MCF 10A (cell line): ENCODE measurements at regions not wholly inside any gene's neighbourhood (a gene's known extent, or its start where the extent isn't known, plus 50 kb on each side); places are given as distances from the start of the nearest gene placed in this dataset.

Source experiments
- BruUV-seq: library from RNA; stranded (reverse); fragments of 400-500 nt; replicated peaks from 2 replicates; lab custom pipeline; 2021; lab: Mats Ljungman, UMichigan
- CTCF ChIA-PET: fragments of 300-600 bp; sonication (Branson Sonifier 250); formaldehyde crosslinking; extraction: SDS; loops from one replicate; lab custom pipeline; 2021; ENCODE audit warnings: antibody characterized with exemption, inconsistent platforms; lab: Yijun Ruan, JAX
- POLR2A ChIA-PET: fragments of 300-600, 350-650 bp; sonication (Branson Sonifier 250); formaldehyde crosslinking; extraction: SDS; loops from one replicate; lab custom pipeline; 2020; ENCODE audit warnings: antibody characterized with exemption, inconsistent platforms; lab: Yijun Ruan, JAX
- DNase-seq: peaks from one replicate; pipeline ENCODE4 v3.0.0-alpha.2; 2018; ENCODE audit not compliant: unreplicated experiment
- H3K27ac Mint-ChIP-seq: one replicate; pipeline ENCODE4 v1.8.0; 2022; ENCODE audit warnings: mild to moderate bottlenecking, low read depth, mixed read lengths; ENCODE audit not compliant: unreplicated experiment
- H3K27me3 Mint-ChIP-seq: one replicate; pipeline ENCODE4 v1.8.0; 2022; ENCODE audit warnings: mixed read lengths; ENCODE audit not compliant: insufficient read depth, unreplicated experiment
- H3K36me3 Mint-ChIP-seq: one replicate; pipeline ENCODE4 v1.8.0; 2022; ENCODE audit warnings: mild to moderate bottlenecking, moderate library complexity, mixed read lengths; ENCODE audit not compliant: insufficient read depth, unreplicated experiment
- H3K4me1 Mint-ChIP-seq: one replicate; pipeline ENCODE4 v1.8.0; 2022; ENCODE audit warnings: mixed read lengths; ENCODE audit not compliant: insufficient read depth, unreplicated experiment
- H3K4me3 Mint-ChIP-seq: one replicate; pipeline ENCODE4 v1.8.0; 2022; ENCODE audit warnings: mild to moderate bottlenecking, moderate library complexity, mixed read lengths; ENCODE audit not compliant: unreplicated experiment
- H3K9me3 Mint-ChIP-seq: one replicate; pipeline ENCODE4 v1.8.0; 2022; ENCODE audit warnings: mixed read lengths; ENCODE audit not compliant: unreplicated experiment
- CTCF ChIP-seq: fragments of 200-600 bp; IDR thresholded peaks from one replicate; pipeline ENCODE4 v1.8.0; 2022; ENCODE audit warnings: antibody characterized with exemption, mild to moderate bottlenecking; ENCODE audit not compliant: unreplicated experiment
- intact Hi-C: fragments of 100-400 bp; cut with micrococcal nuclease; formaldehyde crosslinking; loops from 2 replicates; pipeline ENCODE4 v1.14.1; 2022

- Mint-ChIP-seq H3K4me1 (peaks cover 11% of the 10 kb centered on the region), H3K4me3 (no peak overlapping the region), H3K27ac (no peak overlapping the region), H3K27me3 (no peaks in the 10 kb centered on the region), H3K9me3 (no peaks in the 10 kb centered on the region), H3K36me3 (peaks cover 6% of the 10 kb centered on the region)
- no TSS peak for BruUV-seq
- DNase-seq: no peak
- CTCF ChIA-PET: interaction anchor here (0.6 to 0.7 kb wide), 2 partner anchors 26 to 164 kb away, joined by 4 to 5 read pairs; no protein-coding TSS in a partner anchor
- no peak for TF ChIP-seq CTCF
- intact Hi-C loops: no loop called here
- POLR2A ChIA-PET: interaction anchor here (1.3 kb wide), 1 partner anchor 8 kb away, joined by 4 read pairs; no protein-coding TSS in a partner anchor
These were observed 100.2 kb upstream of the BOC start for GRCh38 chr3:113111011-113111707.

GRCh38 chr3:113113361-113113760 lies 98.0 kb upstream of the BOC start:
- no peak for TF ChIP-seq CTCF
- no peak for DNase-seq
- Mint-ChIP-seq H3K36me3 (peaks cover 6% of the 10 kb centered on the region), H3K9me3 (no peaks in the 10 kb centered on the region), H3K27ac (no peak overlapping the region), H3K27me3 (no peaks in the 10 kb centered on the region), H3K4me3 (no peak overlapping the region), H3K4me1 (peaks cover 11% of the 10 kb centered on the region)
- ChIA-PET CTCF (interaction anchor here (0.6 to 1.0 kb wide), 4 partner anchors 23 to 1397 kb away, joined by 3 to 5 read pairs (median 3); no protein-coding TSS in a partner anchor), POLR2A (interaction anchor here (0.6 kb wide), 1 partner anchor 15 kb away, joined by 3 read pairs; no protein-coding TSS in a partner anchor)
- intact Hi-C loops: no loop called here
- no TSS peak for BruUV-seq

GRCh38 chr3:113117511-113118234 lies 93.7 kb upstream of the BOC start:
- BruUV-seq: no TSS peak
- no peak overlapping the region for H3K27ac Mint-ChIP-seq

More at GRCh38 chr3:113117511-113118234, 93.7 kb upstream of the BOC start:
- ChIA-PET CTCF (no interaction called here), POLR2A (interaction anchor here (0.5 to 0.6 kb wide), 2 partner anchors 63 to 529 kb away, joined by 3 read pairs; no protein-coding TSS in a partner anchor)
- Mint-ChIP-seq H3K4me3 (no peak overlapping the region), H3K36me3 (no peaks in the 10 kb centered on the region), H3K4me1 (no peaks in the 10 kb centered on the region), H3K27me3 (no peaks in the 10 kb centered on the region), H3K9me3 (no peaks in the 10 kb centered on the region)
- TF ChIP-seq CTCF: no peak
- DNase-seq: no peak
- intact Hi-C loops: no loop called here
